AG04449 (cell line): ENCODE measurements at regions not wholly inside any gene's neighbourhood (a gene's known extent, or its start where the extent isn't known, plus 50 kb on each side); places are given as distances from the start of the nearest gene placed in this dataset.

Experiments used
- CTCF ChIA-PET: fragments of 350-600 bp; formaldehyde crosslinking; extraction: SDS; loops from one replicate; lab custom pipeline; 2021; ENCODE audit warnings: antibody characterized with exemption; lab: Yijun Ruan, JAX
- POLR2A ChIA-PET: fragments of 400-600, 350-600 bp; formaldehyde crosslinking; extraction: SDS; loops from one replicate; lab custom pipeline; 2020; ENCODE audit warnings: antibody characterized with exemption, inconsistent platforms; lab: Yijun Ruan, JAX
- DNase-seq: peaks from one replicate; pipeline ENCODE4 v3.0.0-alpha.2; 2010; ENCODE audit warnings: low read depth, low spot score
- H3K4me3 ChIP-seq: 2 replicates; pipeline ENCODE4 v1.5.1; 2011; ENCODE audit warnings: low read depth, mild to moderate bottlenecking, control low read depth, low read length
- CTCF ChIP-seq: IDR thresholded peaks from one replicate; pipeline ENCODE4 v1.5.1; 2011; ENCODE audit warnings: mild to moderate bottlenecking, moderate library complexity, low read length, control low read depth, inconsistent platforms; ENCODE audit not compliant: insufficient read depth; ENCODE audit errors: missing control alignments

- ChIA-PET POLR2A (no interaction called here), CTCF (interaction anchor here (0.8 to 1.5 kb wide), 3 partner anchors 23 to 191 kb away, joined by 3 to 5 read pairs (median 3); no protein-coding TSS in a partner anchor)
- DNase-seq = no peak
- H3K4me3 ChIP-seq = no peak overlapping the region
- TF ChIP-seq CTCF = no peak
Observed at GRCh38 chr11:103631841-103632240, 404.6 kb upstream of the DDI1 start.

- DNase-seq = peak; percentile 59
- H3K4me3 ChIP-seq = no peak overlapping the region
- ChIA-PET CTCF (interaction anchor here (0.7 to 1.5 kb wide), 3 partner anchors 31 to 432 kb away, joined by 3 read pairs; no protein-coding TSS in a partner anchor), POLR2A (no interaction called here)
- TF ChIP-seq CTCF = peak; percentile 4
Observed at GRCh38 chr11:103633068-103633788, 403.2 kb upstream of the DDI1 start.

GRCh38 chr11:103633819-103634590 is 402.4 kb upstream of the DDI1 start:
- H3K4me3 ChIP-seq = no peak overlapping the region
- ChIA-PET CTCF (interaction anchor here (0.7 kb wide), 1 partner anchor 378 kb away, joined by 3 read pairs; no protein-coding TSS in a partner anchor), POLR2A (no interaction called here)
- no peak for DNase-seq
- no peak for TF ChIP-seq CTCF

GRCh38 chr11:103636232-103636631 is 400.2 kb upstream of the DDI1 start:
- ChIA-PET CTCF (interaction anchor here (1.3 kb wide), 1 partner anchor 23 kb away, joined by 3 read pairs; no protein-coding TSS in a partner anchor), POLR2A (no interaction called here)
- no peak overlapping the region for H3K4me3 ChIP-seq
- TF ChIP-seq CTCF = no peak
- no peak for DNase-seq

GRCh38 chr11:103637295-103637694 is 399.1 kb upstream of the DDI1 start:
- H3K4me3 ChIP-seq = no peak overlapping the region
- no peak for TF ChIP-seq CTCF
- ChIA-PET POLR2A (interaction anchor here (0.7 kb wide), 1 partner anchor 11 kb away, joined by 4 read pairs; no protein-coding TSS in a partner anchor), CTCF (interaction anchor here (1.0 to 1.3 kb wide), 2 partner anchors 11 to 13 kb away, joined by 3 read pairs; no protein-coding TSS in a partner anchor)
- DNase-seq = no peak
